Spinal cord (tissue), 9 donors: ENCODE measurements at regions not wholly inside any gene's neighbourhood (a gene's known extent, or its start where the extent isn't known, plus 50 kb on each side); places are given as distances from the start of the nearest gene placed in this dataset.

ENCODE experiments used
- DNase-seq, 6 donors: peaks; one replicate each; pipeline versions ENCODE4 v3.0.0 to v3.0.0-alpha.2; 2013 to 2015; ENCODE audit warnings: low spot score in 6 of 6, low read depth in 4 of 6
- H3K27ac ChIP-seq: one replicate; pipeline ENCODE4 v1.5.1; 2013; ENCODE audit warnings: low read depth, low read length, control low read depth
- H3K27me3 ChIP-seq: one replicate; pipeline ENCODE4 v1.6.1; 2013; ENCODE audit warnings: low read length; ENCODE audit not compliant: control insufficient read depth, insufficient read depth
- H3K36me3 ChIP-seq: one replicate; pipeline ENCODE4 v1.6.1; 2013; ENCODE audit warnings: low read length; ENCODE audit not compliant: control insufficient read depth, insufficient read depth
- H3K4me1 ChIP-seq: one replicate; pipeline ENCODE4 v1.6.1; 2013; ENCODE audit warnings: low read length; ENCODE audit not compliant: control insufficient read depth, insufficient read depth
- H3K4me3 ChIP-seq: one replicate; pipeline ENCODE4 v1.5.1; 2013; ENCODE audit warnings: low read depth, low read length, control low read depth
- H3K9me3 ChIP-seq: one replicate; pipeline ENCODE4 v1.6.1; 2013; ENCODE audit warnings: low read length; ENCODE audit not compliant: control insufficient read depth, insufficient read depth
- WGBS: methylation state at CpG from one replicate; pipeline ENCODE4 v1.1.5; 2013; ENCODE audit warnings: missing lambda C conversion rate; ENCODE audit not compliant: insufficient coverage; 5-methylcytosine and 5-hydroxymethylcytosine counted together
- donor health status: healthy.

GRCh38 chr6:129778793-129779192 is 68.8 kb upstream of the ARHGAP18 start:
- Histone ChIP-seq H3K27ac (no peak overlapping the region), H3K4me3 (no peak overlapping the region)
- WGBS = no CpG with 5 or more reads among the region's 1 CpG

GRCh38 chr6:129777371-129777770 is 67.4 kb upstream of the ARHGAP18 start:
- H3K36me3 ChIP-seq = no peaks in the 10 kb centered on the region

More at GRCh38 chr6:129778793-129779192, 68.8 kb upstream of the ARHGAP18 start:
- H3K27me3 ChIP-seq = peaks cover 2% of the 10 kb centered on the region
- H3K36me3 ChIP-seq = no peaks in the 10 kb centered on the region
- H3K9me3 ChIP-seq = peaks cover 8% of the 10 kb centered on the region
- DNase-seq = no peak
- no peaks in the 10 kb centered on the region for H3K4me1 ChIP-seq

GRCh38 chr6:129776542-129777330 is 66.8 kb upstream of the ARHGAP18 start:
- H3K27me3 ChIP-seq = peaks cover 2% of the 10 kb centered on the region
- WGBS = 100% methylated on average over 1 of the region's 3 CpGs
- H3K36me3 ChIP-seq = no peaks in the 10 kb centered on the region
- no peak overlapping the region for H3K27ac ChIP-seq
- peaks cover 8% of the 10 kb centered on the region for H3K9me3 ChIP-seq
- DNase-seq = no peak
- no peaks in the 10 kb centered on the region for H3K4me1 ChIP-seq
- H3K4me3 ChIP-seq = no peak overlapping the region

More at GRCh38 chr6:129777371-129777770, 67.4 kb upstream of the ARHGAP18 start:
- Histone ChIP-seq H3K4me1 (no peaks in the 10 kb centered on the region), H3K27me3 (peaks cover 2% of the 10 kb centered on the region), H3K27ac (no peak overlapping the region), H3K9me3 (peaks cover 8% of the 10 kb centered on the region), H3K4me3 (no peak overlapping the region)
- no peak for DNase-seq

DNA sequence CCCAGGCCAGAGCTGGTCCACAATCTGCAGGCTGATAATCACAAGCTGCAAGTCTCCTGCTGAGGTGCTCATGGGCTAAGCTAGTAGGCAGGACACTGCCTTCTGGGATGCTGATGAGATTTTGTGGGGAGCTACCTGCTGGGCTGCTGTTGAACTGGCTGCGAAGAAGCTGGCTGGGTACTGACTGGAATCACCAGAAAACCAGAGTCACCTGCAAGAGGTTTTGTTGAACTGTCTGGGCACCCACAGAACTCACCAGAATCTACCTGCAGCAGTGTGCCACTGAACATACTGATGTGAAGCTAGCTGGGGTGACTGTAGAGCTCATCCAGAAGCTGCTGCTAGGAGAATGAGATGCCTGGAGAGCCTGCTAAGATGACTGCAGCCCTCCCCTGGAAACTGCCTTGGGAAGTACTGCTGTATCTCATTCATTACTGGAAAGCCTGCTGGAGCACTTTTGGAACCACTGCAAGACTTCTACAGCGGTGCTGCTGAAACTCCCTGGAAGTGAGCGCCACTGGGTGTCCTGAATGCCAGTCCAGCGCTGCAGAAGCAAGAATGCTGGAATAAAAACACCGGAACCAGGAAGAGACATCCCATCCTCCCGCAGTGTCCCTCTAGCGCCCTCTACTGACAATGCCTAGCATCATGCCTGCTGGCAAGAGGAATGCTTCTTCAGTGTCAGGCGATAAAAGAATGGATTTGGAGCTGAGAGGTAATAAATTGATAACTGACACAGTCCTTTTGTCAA is 64.9 kb upstream of the ARHGAP18 start:
- H3K27ac ChIP-seq = no peak overlapping the region
- 27% methylated on average over 5 of the region's 8 CpGs for WGBS
- H3K4me3 ChIP-seq = no peak overlapping the region

DNA sequence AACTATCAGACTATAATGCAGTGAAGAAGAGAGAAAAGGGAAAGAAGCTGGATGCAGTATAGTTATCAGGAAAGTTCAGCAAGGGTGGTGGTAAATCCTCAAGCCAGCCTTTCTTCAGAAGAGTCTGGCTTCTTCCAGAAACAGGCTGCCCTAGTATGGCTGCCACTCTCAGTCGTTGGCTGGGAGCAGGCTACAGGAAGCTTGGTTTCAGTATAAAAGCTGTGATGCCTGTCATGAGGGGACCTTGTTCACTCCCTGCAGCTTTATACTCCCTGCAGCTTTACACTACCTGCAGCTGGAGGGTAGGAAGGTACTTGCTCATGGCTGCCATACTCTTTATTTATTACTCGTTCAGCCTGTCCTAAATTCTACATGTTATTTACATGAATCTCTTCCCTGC is 63.3 kb upstream of the ARHGAP18 start:
- Histone ChIP-seq H3K27ac (no peak overlapping the region), H3K27me3 (peaks cover 6% of the 10 kb centered on the region), H3K4me1 (no peaks in the 10 kb centered on the region), H3K4me3 (no peak overlapping the region), H3K36me3 (no peaks in the 10 kb centered on the region), H3K9me3 (peaks cover 3% of the 10 kb centered on the region)
- no CpG with 5 or more reads among the region's 2 CpGs for WGBS
- no peak for DNase-seq

More for the DNA sequence above, 64.9 kb upstream of the ARHGAP18 start:
- Histone ChIP-seq H3K27me3 (peaks cover 2% of the 10 kb centered on the region), H3K9me3 (peaks cover 8% of the 10 kb centered on the region), H3K4me1 (no peaks in the 10 kb centered on the region), H3K36me3 (no peaks in the 10 kb centered on the region)
- DNase-seq = peak in 3 of 6 donors; percentile 50 to 89 (median 85)

- 96% methylated on average over 4 of the region's 4 CpGs for WGBS
- no peaks in the 10 kb centered on the region for H3K9me3 ChIP-seq
Observed at GRCh38 chr6:129771678-129772077, 61.7 kb upstream of the ARHGAP18 start.

GRCh38 chr6:129767776-129768485 is 58.0 kb upstream of the ARHGAP18 start:
- no peaks in the 10 kb centered on the region for H3K9me3 ChIP-seq
- H3K4me1 ChIP-seq = peaks cover 6% of the 10 kb centered on the region
- WGBS = 40% methylated on average over 1 of the region's 11 CpGs
- no peaks in the 10 kb centered on the region for H3K36me3 ChIP-seq
- H3K27ac ChIP-seq = peak overlapping the region; percentile 25
- no peak for DNase-seq
- peak overlapping the region; percentile 53 for H3K4me3 ChIP-seq
- peaks cover 23% of the 10 kb centered on the region for H3K27me3 ChIP-seq

More at GRCh38 chr6:129771678-129772077, 61.7 kb upstream of the ARHGAP18 start:
- H3K27me3 ChIP-seq = peaks cover 11% of the 10 kb centered on the region
- no peak for DNase-seq
- no peak overlapping the region for H3K4me3 ChIP-seq
- peaks cover 6% of the 10 kb centered on the region for H3K4me1 ChIP-seq
- no peak overlapping the region for H3K27ac ChIP-seq
- no peaks in the 10 kb centered on the region for H3K36me3 ChIP-seq

DNA sequence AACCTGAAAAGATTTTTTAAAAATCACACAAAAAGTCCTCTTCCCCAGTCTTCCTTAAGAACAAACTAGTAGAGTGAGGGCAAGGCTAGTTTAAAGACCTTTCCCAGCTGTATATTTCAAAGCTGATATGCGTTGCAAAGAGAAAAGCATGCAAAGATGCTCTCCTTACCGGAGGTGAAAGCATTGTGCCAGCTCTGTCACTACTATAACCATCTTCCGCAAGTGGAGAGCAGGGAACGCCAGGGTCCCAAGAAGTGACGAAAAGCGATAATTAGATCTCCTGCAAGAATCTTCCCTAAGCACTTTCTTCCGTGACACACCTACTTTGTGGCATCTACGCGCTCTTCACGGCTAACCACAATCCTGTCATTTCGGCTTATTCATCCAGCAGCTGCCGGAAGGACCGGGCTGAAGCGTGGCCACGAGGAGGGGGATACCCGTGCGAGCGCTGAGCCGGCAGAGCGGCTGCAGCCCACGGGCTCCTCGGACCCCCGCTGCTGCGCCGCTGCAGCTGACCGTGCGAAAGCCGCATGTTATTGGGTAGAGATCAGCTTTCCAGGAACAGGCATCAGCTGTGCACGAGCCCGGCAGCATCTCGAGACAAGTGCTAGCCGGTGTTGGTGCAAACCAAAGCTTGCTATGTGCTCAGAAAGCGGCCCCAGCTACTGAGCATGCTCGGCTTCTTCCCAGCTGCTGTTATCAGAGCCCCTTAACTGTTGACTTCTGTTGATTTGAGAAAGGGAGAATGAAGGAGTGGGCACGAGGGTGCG is 57.2 kb upstream of the ARHGAP18 start:
- WGBS = under 1% methylated on average over 34 of the region's 36 CpGs
- peak overlapping the region; percentile 25 for H3K27ac ChIP-seq
- H3K4me3 ChIP-seq = peak overlapping the region; percentile 53

More for the DNA sequence above, 57.2 kb upstream of the ARHGAP18 start:
- peak in 3 of 6 donors; percentile 66 to 94 (median 88) for DNase-seq
- Histone ChIP-seq H3K27me3 (peaks cover 23% of the 10 kb centered on the region), H3K4me1 (peaks cover 6% of the 10 kb centered on the region), H3K9me3 (no peaks in the 10 kb centered on the region), H3K36me3 (no peaks in the 10 kb centered on the region)
